DND-41 (cell line): ENCODE measurements at regions not wholly inside any gene's neighbourhood (a gene's known extent, or its start where the extent isn't known, plus 50 kb on each side); places are given as distances from the start of the nearest gene placed in this dataset.

Experiments used
- CTCF ChIP-seq: IDR thresholded peaks from 2 replicates; pipeline ENCODE4 v1.5.1; 2012; ENCODE audit warnings: borderline replicate concordance, low read length, moderate library complexity, mild to moderate bottlenecking; ENCODE audit not compliant: poor library complexity, severe bottlenecking; ENCODE audit errors: extremely low read depth
- EZH2 ChIP-seq: IDR thresholded peaks from 3 replicates; pipeline ENCODE4 v1.6.1; 2012; ENCODE audit warnings: borderline replicate concordance, low read depth, mild to moderate bottlenecking, moderate library complexity, low read length, inconsistent platforms; ENCODE audit not compliant: severe bottlenecking

GRCh38 chr18:40250236-40250635, 1704.8 kb upstream of the PIK3C3 start:
- TF ChIP-seq CTCF = no peak
- TF ChIP-seq EZH2 = no peak
